Cardiac muscle cell (in vitro differentiated cells and primary cell): ENCODE measurements at regions not wholly inside any gene's neighbourhood (a gene's known extent, or its start where the extent isn't known, plus 50 kb on each side); places are given as distances from the start of the nearest gene placed in this dataset.

Experiments used
- DNase-seq, 2 donors: peaks; one replicate each; pipeline versions ENCODE4 v3.0.0 to v3.0.0-alpha.2; 2010 to 2017; ENCODE audit warnings: low read depth in 1 of 2, low spot score in 1 of 2
- H3K27ac ChIP-seq: fragments of 200-600 bp; sonication (generic); 2 replicates; pipeline ENCODE4 v1.5.1; 2016
- H3K27me3 ChIP-seq: fragments of 200-600 bp; sonication (generic); 2 replicates; pipeline ENCODE4 v1.6.0; 2016; ENCODE audit warnings: control low read depth
- H3K36me3 ChIP-seq: fragments of 200-600 bp; sonication (generic); 2 replicates; pipeline ENCODE4 v1.5.1; 2016; ENCODE audit warnings: control low read depth
- H3K4me1 ChIP-seq: fragments of 200-600 bp; sonication (generic); 2 replicates; pipeline ENCODE4 v1.8.1; 2017; ENCODE audit warnings: low read depth, mild to moderate bottlenecking, mixed run types
- H3K4me3 ChIP-seq: fragments of 200-600 bp; sonication (generic); 2 replicates; pipeline ENCODE4 v1.5.1; 2016; ENCODE audit warnings: mild to moderate bottlenecking
- H3K9me3 ChIP-seq: fragments of 200-600 bp; sonication (generic); 2 replicates; pipeline ENCODE4 v1.5.1; 2017; ENCODE audit warnings: low read depth, mild to moderate bottlenecking, control low read depth
- CTCF ChIP-seq: IDR thresholded peaks from 2 replicates; pipeline ENCODE4 v1.5.1; 2012; ENCODE audit warnings: low read depth, mild to moderate bottlenecking, low read length

GRCh38 chr2:53569957-53570727 lies 197.5 kb upstream of the CHAC2 start:
- H3K4me3 ChIP-seq = no peak overlapping the region
- H3K9me3 ChIP-seq = no peaks in the 10 kb centered on the region
- TF ChIP-seq CTCF = no peak
- no peak for DNase-seq
- H3K36me3 ChIP-seq = no peaks in the 10 kb centered on the region
- no peak overlapping the region for H3K27ac ChIP-seq
- H3K4me1 ChIP-seq = no peaks in the 10 kb centered on the region
- H3K27me3 ChIP-seq = no peaks in the 10 kb centered on the region

GRCh38 chr2:53568469-53568868 lies 199.1 kb upstream of the CHAC2 start:
- no peaks in the 10 kb centered on the region for H3K9me3 ChIP-seq
- H3K27me3 ChIP-seq = no peaks in the 10 kb centered on the region
- no peaks in the 10 kb centered on the region for H3K36me3 ChIP-seq
- H3K4me1 ChIP-seq = no peaks in the 10 kb centered on the region
- H3K4me3 ChIP-seq = no peak overlapping the region
- no peak for TF ChIP-seq CTCF
- no peak overlapping the region for H3K27ac ChIP-seq
- no peak for DNase-seq

GRCh38 chr2:53567073-53567472 lies 200.5 kb upstream of the CHAC2 start:
- TF ChIP-seq CTCF = no peak
- H3K4me1 ChIP-seq = no peaks in the 10 kb centered on the region
- H3K9me3 ChIP-seq = no peaks in the 10 kb centered on the region
- no peaks in the 10 kb centered on the region for H3K27me3 ChIP-seq
- H3K27ac ChIP-seq = no peak overlapping the region
- no peaks in the 10 kb centered on the region for H3K36me3 ChIP-seq
- no peak overlapping the region for H3K4me3 ChIP-seq
- no peak for DNase-seq

- H3K27ac ChIP-seq = no peak overlapping the region
- no peaks in the 10 kb centered on the region for H3K27me3 ChIP-seq
- DNase-seq = no peak
- H3K9me3 ChIP-seq = no peaks in the 10 kb centered on the region
- no peak for TF ChIP-seq CTCF
- no peak overlapping the region for H3K4me3 ChIP-seq
- H3K4me1 ChIP-seq = no peaks in the 10 kb centered on the region
- H3K36me3 ChIP-seq = no peaks in the 10 kb centered on the region
These were observed 205.2 kb upstream of the CHAC2 start for GRCh38 chr2:53562407-53562806.

- no peak overlapping the region for H3K27ac ChIP-seq
- no peaks in the 10 kb centered on the region for H3K4me1 ChIP-seq
- no peak for DNase-seq
- H3K9me3 ChIP-seq = no peaks in the 10 kb centered on the region
- no peak for TF ChIP-seq CTCF
- H3K36me3 ChIP-seq = no peaks in the 10 kb centered on the region
- no peaks in the 10 kb centered on the region for H3K27me3 ChIP-seq
- H3K4me3 ChIP-seq = no peak overlapping the region
These were observed 206.4 kb upstream of the CHAC2 start for GRCh38 chr2:53561155-53561554.
